GM18873 (cell line): ENCODE measurements at regions not wholly inside any gene's neighbourhood (a gene's known extent, or its start where the extent isn't known, plus 50 kb on each side); places are given as distances from the start of the nearest gene placed in this dataset.
A peak's percentile ranks its signal among the peaks of the same experiment; 100 is the strongest.

Experiments used
- ATAC-seq: cut with Tn5 transposase; IDR thresholded peaks from one replicate; pipeline ENCODE4 v1.9.1; 2021; ENCODE audit warnings: mild to moderate bottlenecking, moderate library complexity, moderate number of reproducible peaks; ENCODE audit not compliant: unreplicated experiment, low FRiP score

DNA sequence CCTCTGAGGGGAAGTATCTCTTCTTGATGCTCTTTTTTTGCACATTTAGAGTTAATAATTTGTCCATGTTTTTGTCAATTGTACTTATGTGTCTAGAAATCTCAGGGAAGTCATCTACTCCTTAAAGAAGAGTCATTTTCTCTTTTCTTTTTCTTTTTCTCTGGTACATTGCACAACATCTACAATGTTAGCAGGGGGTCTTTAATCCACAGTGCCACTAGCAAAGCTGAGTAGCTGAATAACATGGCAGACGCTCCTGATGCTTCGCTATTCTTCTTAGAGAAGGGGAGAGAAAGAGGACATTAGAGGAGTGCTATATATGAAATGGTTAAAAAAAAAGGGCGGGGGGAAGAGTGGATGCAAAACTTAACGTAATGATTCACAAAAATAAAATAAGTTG is 399.6 kb upstream of the CWC22 start:
- ATAC-seq, result no peak

GRCh38 chr2:180405520-180405919 is 398.4 kb upstream of the CWC22 start:
- ATAC-seq, result no peak

DNA sequence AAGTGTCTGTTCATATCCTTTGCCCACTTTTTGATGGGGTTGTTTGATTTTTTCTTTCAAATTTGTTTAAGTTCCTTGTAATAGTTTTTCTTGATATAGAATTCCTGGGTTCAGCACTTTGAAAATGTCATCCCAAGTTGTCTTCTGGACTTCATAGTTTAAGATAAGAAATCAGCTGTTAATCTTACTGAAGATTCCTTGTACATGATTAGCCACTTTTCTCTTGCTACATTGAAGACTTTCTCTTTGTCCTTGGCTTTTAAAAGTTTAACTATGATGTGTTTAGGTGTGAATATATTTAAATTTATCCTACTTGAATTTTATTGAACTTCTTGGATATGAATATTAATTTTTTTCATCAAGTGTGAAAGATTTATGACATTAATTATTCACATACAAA is 387.2 kb upstream of the CWC22 start:
- no peak for ATAC-seq

- no peak for ATAC-seq
Measured at GRCh38 chr2:180385601-180386201, 378.6 kb upstream of the CWC22 start.

DNA sequence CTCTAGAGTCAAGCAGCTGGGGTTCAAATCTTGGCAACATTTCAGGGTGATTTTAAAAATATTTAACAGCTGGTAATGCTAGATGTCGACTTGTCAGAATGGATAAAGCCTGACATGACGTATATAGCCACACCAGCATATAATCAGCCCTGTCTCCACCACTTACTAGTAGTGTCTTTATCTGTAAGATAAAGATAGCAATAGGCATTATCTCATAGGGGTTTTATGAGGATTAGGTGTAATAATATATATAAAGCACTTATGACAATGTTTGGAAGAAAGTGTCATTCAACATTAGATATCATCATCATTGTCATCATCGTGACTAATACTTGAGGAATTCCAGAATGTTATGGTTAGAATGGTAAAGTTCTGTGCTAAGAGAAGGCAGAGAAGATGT is 369.0 kb upstream of the CWC22 start:
- no peak for ATAC-seq

- ATAC-seq, result no peak
Measured at GRCh38 chr2:180374502-180375281, 367.6 kb upstream of the CWC22 start.

DNA sequence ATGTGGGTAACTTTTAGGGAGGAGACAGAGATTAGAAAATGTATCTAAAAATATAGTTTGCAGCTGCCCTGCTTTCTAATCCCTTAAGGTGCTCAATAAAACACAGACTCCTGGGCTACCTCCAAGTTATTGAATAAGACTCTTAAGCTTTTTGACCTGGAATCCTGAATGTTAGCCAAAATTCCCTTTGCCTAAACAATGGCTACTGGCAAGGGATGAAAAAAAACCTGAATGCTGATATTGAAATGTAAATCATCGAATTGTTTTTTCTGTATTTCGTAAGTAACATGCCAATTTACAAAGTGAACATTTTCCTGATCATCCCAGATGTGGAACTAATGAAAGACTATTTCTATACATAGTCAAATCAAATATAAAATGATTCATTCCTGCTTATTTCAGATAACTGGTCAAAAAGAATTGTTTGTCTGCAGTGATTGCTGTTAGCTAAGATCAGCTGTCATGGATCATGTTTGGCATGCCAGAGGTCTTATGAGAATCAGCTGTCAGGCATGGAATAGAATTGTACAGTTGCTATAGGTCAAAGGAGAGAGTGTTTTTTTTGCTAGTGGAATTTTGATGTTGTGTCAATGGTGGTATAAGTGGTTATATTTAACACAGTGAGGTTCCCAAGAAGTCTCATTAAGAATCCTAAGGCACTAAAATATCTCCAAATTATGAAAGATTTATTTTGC is 363.6 kb upstream of the CWC22 start:
- ATAC-seq, result no peak

- ATAC-seq, result no peak
Measured at GRCh38 chr2:180368881-180369280, 361.8 kb upstream of the CWC22 start.

GRCh38 chr2:180367815-180368214 is 360.7 kb upstream of the CWC22 start:
- ATAC-seq, result no peak

DNA sequence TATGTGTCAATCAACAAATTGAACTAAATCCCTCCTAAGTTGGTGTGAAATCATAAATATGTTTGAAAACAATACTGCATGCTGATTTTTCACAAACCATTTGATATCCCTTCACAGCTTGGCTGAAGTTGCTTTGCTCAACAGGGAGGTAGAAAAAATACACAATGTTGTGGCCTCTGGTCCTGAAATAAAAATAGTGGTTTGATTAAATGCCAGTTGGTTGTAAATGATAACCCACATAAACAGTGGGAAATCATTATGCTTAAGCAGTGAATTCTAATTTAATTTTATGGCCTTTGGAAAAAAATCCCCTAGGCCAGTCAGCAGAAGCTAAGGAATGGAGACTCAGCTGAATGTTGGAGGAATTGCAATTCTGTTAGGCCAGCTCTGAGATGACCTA is 359.4 kb upstream of the CWC22 start:
- ATAC-seq, result no peak

DNA sequence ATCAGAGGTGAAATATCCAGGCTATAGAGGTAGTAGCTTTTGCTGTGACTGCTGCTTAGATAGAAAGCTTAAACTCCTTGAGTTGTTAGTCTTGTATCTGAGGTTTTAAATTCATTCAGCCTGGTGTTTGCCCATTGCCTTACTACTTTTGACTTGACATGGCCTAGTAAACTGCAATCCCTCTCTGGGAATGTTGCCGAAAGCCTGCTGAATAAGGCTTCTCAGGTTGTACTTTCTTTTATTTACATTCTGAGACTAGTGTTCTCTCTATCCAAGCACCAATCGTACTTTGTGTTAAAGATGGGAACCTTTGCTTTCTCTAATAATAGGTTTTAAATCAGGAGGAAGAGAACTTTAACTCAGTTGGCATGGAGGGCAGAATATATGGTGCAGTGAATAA is 357.6 kb upstream of the CWC22 start:
- ATAC-seq, result no peak

GRCh38 chr2:180360283-180360618 is 353.2 kb upstream of the CWC22 start:
- ATAC-seq, result peak; percentile 32

DNA sequence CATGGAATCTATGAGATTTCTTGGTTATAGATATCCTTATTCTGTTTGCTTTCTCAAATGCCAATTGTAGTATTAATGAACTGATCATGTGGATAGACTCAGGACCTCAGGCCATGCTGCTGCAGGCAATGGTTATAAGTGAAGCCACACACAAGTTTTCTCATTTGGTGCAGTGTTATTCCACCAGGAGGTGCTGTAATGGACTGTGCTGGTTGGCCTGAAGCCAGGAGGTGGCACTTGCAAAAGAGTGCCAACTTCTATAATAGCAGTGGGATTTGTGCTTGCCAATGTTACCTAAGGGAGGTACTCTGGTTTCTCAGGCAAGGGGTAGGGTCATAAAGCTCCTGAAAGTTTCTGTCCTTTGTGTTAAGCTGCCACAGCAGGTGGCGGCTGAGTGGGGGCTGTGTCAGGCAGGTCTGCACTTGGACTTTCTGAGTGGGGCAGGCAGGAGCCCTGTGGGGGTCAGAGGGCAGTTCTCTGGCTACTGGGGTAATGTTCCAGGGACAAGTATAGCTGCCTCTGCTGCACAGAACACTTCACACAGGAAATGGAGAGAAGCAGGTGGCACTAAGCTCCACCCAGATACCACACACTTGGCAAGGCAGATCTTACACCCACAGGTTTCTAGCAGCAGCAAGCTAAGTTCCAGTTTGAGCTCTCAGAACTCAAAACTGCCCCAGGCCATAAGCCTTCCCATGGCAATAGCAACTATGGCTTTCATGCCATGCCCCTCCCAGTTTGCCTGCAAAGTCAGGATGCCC is 352.6 kb upstream of the CWC22 start:
- peak; percentile 89 for ATAC-seq

GRCh38 chr2:180358458-180358857 is 351.4 kb upstream of the CWC22 start:
- ATAC-seq, result no peak

- ATAC-seq, result no peak
Measured at GRCh38 chr2:180356676-180357075, 349.6 kb upstream of the CWC22 start.

GRCh38 chr2:180352620-180353019 is 345.5 kb upstream of the CWC22 start:
- ATAC-seq, result no peak

GRCh38 chr2:180349809-180350208 is 342.7 kb upstream of the CWC22 start:
- ATAC-seq, result no peak

GRCh38 chr2:180343528-180344345 is 336.6 kb upstream of the CWC22 start:
- no peak for ATAC-seq

GRCh38 chr2:180337136-180337535 is 330.0 kb upstream of the CWC22 start:
- no peak for ATAC-seq

GRCh38 chr2:180336550-180336949 is 329.5 kb upstream of the CWC22 start:
- ATAC-seq, result no peak
